ENCODE measurements at regions not wholly inside any gene's neighbourhood (a gene's known extent, or its start where the extent isn't known, plus 50 kb on each side); places are given as distances from the start of the nearest gene placed in this dataset.
"Not testable (repeated sequence)": the region's sequence is repeated elsewhere in the genome, so short reads cannot be mapped to it uniquely, and the experiment has no call there.

GRCh38 chr9:102941868-102942267 lies 53.3 kb upstream of the CYLC2 start:
- TF ChIP-seq POLR2A (IDR thresholded peaks at IDR 0.05) (no peak), POLR2AphosphoS5 (IDR thresholded peaks at IDR 0.05) (no peak), CTCF (IDR thresholded peaks at IDR 0.05) (no peak)
- no peaks in the 10 kb centered on the region for H3K4me1 ChIP-seq (replicated peaks)
- H3K9me3 ChIP-seq, result no peaks in the 10 kb centered on the region
- H3K36me3 ChIP-seq, result no peaks in the 10 kb centered on the region
- intact Hi-C loops (cut with DNase I), result no loop called here
- H3K4me3 ChIP-seq, result no peak overlapping the region
- WGBS, result 93% methylated on average over 4 of the region's 4 CpGs
- no peak overlapping the region for H3K27ac ChIP-seq
- H3K27me3 ChIP-seq (replicated peaks; ENCODE audit: insufficient read depth), result no peaks in the 10 kb centered on the region
- DNase-seq (ENCODE audit: low spot score), result no peak

GRCh38 chr9:102922526-102922925 lies 72.6 kb upstream of the CYLC2 start:
- no peaks in the 10 kb centered on the region for H3K4me1 ChIP-seq (replicated peaks)
- H3K9me3 ChIP-seq, result no peaks in the 10 kb centered on the region
- H3K27ac ChIP-seq, result no peak overlapping the region
- DNase-seq (ENCODE audit: low spot score), result no peak
- no peaks in the 10 kb centered on the region for H3K36me3 ChIP-seq
- no peaks in the 10 kb centered on the region for H3K27me3 ChIP-seq (replicated peaks; ENCODE audit: insufficient read depth)
- no peak overlapping the region for H3K4me3 ChIP-seq
- WGBS, result 86% methylated on average over 1 of the region's 1 CpG
- intact Hi-C loops (cut with DNase I), result no loop called here
- no peak for TF ChIP-seq POLR2A (IDR thresholded peaks at IDR 0.05)
- no peak for TF ChIP-seq CTCF (IDR thresholded peaks at IDR 0.05)

- 40% methylated on average over 2 of the region's 2 CpGs for WGBS
- no peaks in the 10 kb centered on the region for H3K27me3 ChIP-seq (replicated peaks; ENCODE audit: insufficient read depth)
- H3K4me1 ChIP-seq (replicated peaks), result no peaks in the 10 kb centered on the region
- H3K4me3 ChIP-seq, result no peak overlapping the region
- H3K9me3 ChIP-seq, result no peaks in the 10 kb centered on the region
- intact Hi-C loops (cut with DNase I), result no loop called here
- no peaks in the 10 kb centered on the region for H3K36me3 ChIP-seq
- H3K27ac ChIP-seq, result no peak overlapping the region
- TF ChIP-seq POLR2A (IDR thresholded peaks at IDR 0.05), result no peak
- no peak for DNase-seq (ENCODE audit: low spot score)
Measured at GRCh38 chr9:102911185-102911584, 83.9 kb upstream of the CYLC2 start.

GRCh38 chr9:102905795-102906194 lies 89.3 kb upstream of the CYLC2 start:
- 82% methylated on average over 8 of the region's 8 CpGs for WGBS
- H3K4me1 ChIP-seq (replicated peaks); intact Hi-C loops (cut with DNase I); H3K9me3 ChIP-seq; H3K4me3 ChIP-seq; H3K36me3 ChIP-seq; H3K27ac ChIP-seq; H3K27me3 ChIP-seq (replicated peaks; ENCODE audit: insufficient read depth); DNase-seq (ENCODE audit: low spot score): not testable (repeated sequence)

- WGBS, result 94% methylated on average over 2 of the region's 2 CpGs
- intact Hi-C loops (cut with DNase I), result no loop called here
- Histone ChIP-seq H3K4me1 (replicated peaks) (no peaks in the 10 kb centered on the region), H3K27me3 (replicated peaks; ENCODE audit: insufficient read depth) (no peaks in the 10 kb centered on the region), H3K4me3 (no peak overlapping the region), H3K36me3 (no peaks in the 10 kb centered on the region), H3K27ac (no peak overlapping the region), H3K9me3 (no peaks in the 10 kb centered on the region)
- no peak for TF ChIP-seq POLR2A (IDR thresholded peaks at IDR 0.05)
- TF ChIP-seq POLR2AphosphoS5 (IDR thresholded peaks at IDR 0.05), result no peak
- no peak for TF ChIP-seq CTCF (IDR thresholded peaks at IDR 0.05)
- DNase-seq (ENCODE audit: low spot score), result no peak
Measured at GRCh38 chr9:102892025-102892424, 103.1 kb upstream of the CYLC2 start.

- H3K27me3 ChIP-seq (replicated peaks; ENCODE audit: insufficient read depth); intact Hi-C loops (cut with DNase I); H3K9me3 ChIP-seq; H3K27ac ChIP-seq; H3K4me1 ChIP-seq (replicated peaks); H3K36me3 ChIP-seq; H3K4me3 ChIP-seq; DNase-seq (ENCODE audit: low spot score): not testable (repeated sequence)
- whole genome bisulfite sequencing, result 88% methylated on average over 5 of the region's 5 CpGs
Measured at GRCh38 chr9:102888747-102889146, 106.4 kb upstream of the CYLC2 start.

GRCh38 chr9:102875687-102876086 lies 119.4 kb upstream of the CYLC2 start:
- WGBS, result 87% methylated on average over 3 of the region's 3 CpGs
- Histone ChIP-seq H3K9me3 (no peaks in the 10 kb centered on the region), H3K27ac (no peak overlapping the region), H3K27me3 (replicated peaks; ENCODE audit: insufficient read depth) (no peaks in the 10 kb centered on the region), H3K36me3 (no peaks in the 10 kb centered on the region), H3K4me3 (no peak overlapping the region), H3K4me1 (replicated peaks) (no peaks in the 10 kb centered on the region)
- intact Hi-C loops (cut with DNase I), result no loop called here
- DNase-seq (ENCODE audit: low spot score), result no peak
- TF ChIP-seq POLR2A (IDR thresholded peaks at IDR 0.05), result no peak
- TF ChIP-seq CTCF (IDR thresholded peaks at IDR 0.05), result no peak
- TF ChIP-seq POLR2AphosphoS5 (IDR thresholded peaks at IDR 0.05), result no peak

All from prostate gland (tissue), 2 donors.